ENCODE measurements at regions not wholly inside any gene's neighbourhood (a gene's known extent, or its start where the extent isn't known, plus 50 kb on each side); places are given as distances from the start of the nearest gene placed in this dataset.

DNA sequence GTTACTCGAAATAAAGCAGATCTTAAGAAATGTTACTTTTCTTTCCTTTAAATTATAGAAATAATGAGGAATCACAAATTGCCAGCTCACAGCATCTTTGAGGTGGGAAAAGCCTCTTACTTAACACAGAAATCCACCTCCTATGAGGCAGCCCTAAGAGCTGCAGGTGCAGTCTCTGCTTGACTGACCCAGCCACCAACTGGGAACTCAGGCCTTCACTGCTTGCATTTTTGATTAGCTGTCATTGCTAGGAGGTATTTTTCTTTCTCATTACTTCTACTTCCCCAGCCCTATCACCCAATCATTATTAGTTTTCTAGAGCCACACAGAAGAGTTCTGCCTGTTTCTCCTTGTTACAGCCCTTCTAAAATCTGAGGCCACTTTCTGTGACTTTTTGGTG lies 416.5 kb upstream of the KLF4 start:
- no peaks in the 10 kb centered on the region for H3K9me3 ChIP-seq (ENCODE audit: low read length)
- no peak for ATAC-seq
- H3K79me2 ChIP-seq (ENCODE audit: insufficient read depth, low read length): no peaks in the 10 kb centered on the region
- no peaks in the 10 kb centered on the region for H3K27me3 ChIP-seq (ENCODE audit: control insufficient read depth in 1 of 2, insufficient read depth in 2 of 2, low read length in 2 of 2)
- DNase-seq (ENCODE audit: low spot score): no peak
- H4K20me1 ChIP-seq (ENCODE audit: insufficient read depth, low read length): no peaks in the 10 kb centered on the region
- intact Hi-C loops (cut with micrococcal nuclease; ENCODE audit: unreplicated experiment): no loop called here
- H3K4me1 ChIP-seq (ENCODE audit: insufficient read depth, low read length): no peaks in the 10 kb centered on the region
- H3K9ac ChIP-seq (ENCODE audit: insufficient read depth, low read depth, low read length): no peak overlapping the region
- no peak overlapping the region for H3K4me2 ChIP-seq (ENCODE audit: low read depth, low read length)
- no peaks in the 10 kb centered on the region for H3K36me3 ChIP-seq (replicated peaks in 1 of 2; ENCODE audit: control insufficient read depth in 1 of 2, insufficient read depth in 2 of 2, low read length in 2 of 2)
- in situ Hi-C loops (cut with HindIII; ENCODE audit: extremely low pct_ligation_motif_present, low pct_unique_long_range_greater_than_20kb): no loop called here
- BruUV-seq (replicated peaks): no TSS peak
- CTCF ChIA-PET (ENCODE audit: low intra/inter-chr PET ratio, low total read pairs): no interaction called here
- FAIRE-seq: no peak
- H3K27ac ChIP-seq (ENCODE audit: extremely low read length, insufficient read depth, low read length): no peak overlapping the region
- H2AFZ ChIP-seq (ENCODE audit: low read length): no peak overlapping the region
- WGBS (ENCODE audit: low lambda C conversion rate): 0% methylated on average over 1 of the region's 1 CpG
- TF ChIP-seq ZNF382 (CRISPR knock-in tag; IDR thresholded peaks at IDR 0.05; ENCODE audit: borderline replicate concordance) (no peak), ZFP41 (CRISPR knock-in tag; IDR thresholded peaks at IDR 0.05; ENCODE audit: borderline replicate concordance) (no peak), ZNF703 (CRISPR knock-in tag; IDR thresholded peaks at IDR 0.05; ENCODE audit: borderline replicate concordance) (no peak), KMT2A (CRISPR knock-in tag; IDR thresholded peaks at IDR 0.05) (no peak), SRSF4 (IDR thresholded peaks at IDR 0.05; ENCODE audit: low read depth, low read length, poor library complexity, severe bottlenecking) (no peak), ZNF713 (CRISPR knock-in tag; IDR thresholded peaks at IDR 0.05) (no peak), PRPF4 (IDR thresholded peaks at IDR 0.05; ENCODE audit: low read depth, low read length, poor library complexity, severe bottlenecking) (no peak), ZNF543 (CRISPR knock-in tag; IDR thresholded peaks at IDR 0.05) (no peak), KDM3A (CRISPR knock-in tag; IDR thresholded peaks at IDR 0.05; ENCODE audit: low read depth) (no peak), DMAP1 (CRISPR knock-in tag; IDR thresholded peaks at IDR 0.05) (no peak), POLR2A (IDR thresholded peaks at IDR 0.05; ENCODE audit: insufficient read depth in 1 of 2, low read depth in 2 of 2, low read length in 2 of 2) (no peak), ATF7 (IDR thresholded peaks at IDR 0.05) (no peak), ATF7 (CRISPR knock-in tag; IDR thresholded peaks at IDR 0.05) (no peak), CHD4 (IDR thresholded peaks at IDR 0.05; ENCODE audit: borderline replicate concordance, low read length) (no peak)
- TF ChIP-seq, protein P1, sequence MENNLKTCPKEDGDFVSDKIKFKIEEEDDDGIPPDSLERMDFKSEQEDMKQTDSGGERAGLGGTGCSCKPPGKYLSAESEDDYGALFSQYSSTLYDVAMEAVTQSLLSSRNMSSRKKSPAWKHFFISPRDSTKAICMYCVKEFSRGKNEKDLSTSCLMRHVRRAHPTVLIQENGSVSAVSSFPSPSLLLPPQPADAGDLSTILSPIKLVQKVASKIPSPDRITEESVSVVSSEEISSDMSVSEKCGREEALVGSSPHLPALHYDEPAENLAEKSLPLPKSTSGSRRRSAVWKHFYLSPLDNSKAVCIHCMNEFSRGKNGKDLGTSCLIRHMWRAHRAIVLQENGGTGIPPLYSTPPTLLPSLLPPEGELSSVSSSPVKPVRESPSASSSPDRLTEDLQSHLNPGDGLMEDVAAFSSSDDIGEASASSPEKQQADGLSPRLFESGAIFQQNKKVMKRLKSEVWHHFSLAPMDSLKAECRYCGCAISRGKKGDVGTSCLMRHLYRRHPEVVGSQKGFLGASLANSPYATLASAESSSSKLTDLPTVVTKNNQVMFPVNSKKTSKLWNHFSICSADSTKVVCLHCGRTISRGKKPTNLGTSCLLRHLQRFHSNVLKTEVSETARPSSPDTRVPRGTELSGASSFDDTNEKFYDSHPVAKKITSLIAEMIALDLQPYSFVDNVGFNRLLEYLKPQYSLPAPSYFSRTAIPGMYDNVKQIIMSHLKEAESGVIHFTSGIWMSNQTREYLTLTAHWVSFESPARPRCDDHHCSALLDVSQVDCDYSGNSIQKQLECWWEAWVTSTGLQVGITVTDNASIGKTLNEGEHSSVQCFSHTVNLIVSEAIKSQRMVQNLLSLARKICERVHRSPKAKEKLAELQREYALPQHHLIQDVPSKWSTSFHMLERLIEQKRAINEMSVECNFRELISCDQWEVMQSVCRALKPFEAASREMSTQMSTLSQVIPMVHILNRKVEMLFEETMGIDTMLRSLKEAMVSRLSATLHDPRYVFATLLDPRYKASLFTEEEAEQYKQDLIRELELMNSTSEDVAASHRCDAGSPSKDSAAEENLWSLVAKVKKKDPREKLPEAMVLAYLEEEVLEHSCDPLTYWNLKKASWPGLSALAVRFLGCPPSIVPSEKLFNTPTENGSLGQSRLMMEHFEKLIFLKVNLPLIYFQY (CRISPR knock-in tag; IDR thresholded peaks at IDR 0.05; ENCODE audit: borderline replicate concordance): no peak
- TF ChIP-seq, protein P2, sequence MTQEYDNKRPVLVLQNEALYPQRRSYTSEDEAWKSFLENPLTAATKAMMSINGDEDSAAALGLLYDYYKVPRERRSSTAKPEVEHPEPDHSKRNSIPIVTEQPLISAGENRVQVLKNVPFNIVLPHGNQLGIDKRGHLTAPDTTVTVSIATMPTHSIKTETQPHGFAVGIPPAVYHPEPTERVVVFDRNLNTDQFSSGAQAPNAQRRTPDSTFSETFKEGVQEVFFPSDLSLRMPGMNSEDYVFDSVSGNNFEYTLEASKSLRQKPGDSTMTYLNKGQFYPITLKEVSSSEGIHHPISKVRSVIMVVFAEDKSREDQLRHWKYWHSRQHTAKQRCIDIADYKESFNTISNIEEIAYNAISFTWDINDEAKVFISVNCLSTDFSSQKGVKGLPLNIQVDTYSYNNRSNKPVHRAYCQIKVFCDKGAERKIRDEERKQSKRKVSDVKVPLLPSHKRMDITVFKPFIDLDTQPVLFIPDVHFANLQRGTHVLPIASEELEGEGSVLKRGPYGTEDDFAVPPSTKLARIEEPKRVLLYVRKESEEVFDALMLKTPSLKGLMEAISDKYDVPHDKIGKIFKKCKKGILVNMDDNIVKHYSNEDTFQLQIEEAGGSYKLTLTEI (CRISPR knock-in tag; conservative IDR thresholded peaks at IDR 0.05): no peak
- TF ChIP-seq, protein P3, sequence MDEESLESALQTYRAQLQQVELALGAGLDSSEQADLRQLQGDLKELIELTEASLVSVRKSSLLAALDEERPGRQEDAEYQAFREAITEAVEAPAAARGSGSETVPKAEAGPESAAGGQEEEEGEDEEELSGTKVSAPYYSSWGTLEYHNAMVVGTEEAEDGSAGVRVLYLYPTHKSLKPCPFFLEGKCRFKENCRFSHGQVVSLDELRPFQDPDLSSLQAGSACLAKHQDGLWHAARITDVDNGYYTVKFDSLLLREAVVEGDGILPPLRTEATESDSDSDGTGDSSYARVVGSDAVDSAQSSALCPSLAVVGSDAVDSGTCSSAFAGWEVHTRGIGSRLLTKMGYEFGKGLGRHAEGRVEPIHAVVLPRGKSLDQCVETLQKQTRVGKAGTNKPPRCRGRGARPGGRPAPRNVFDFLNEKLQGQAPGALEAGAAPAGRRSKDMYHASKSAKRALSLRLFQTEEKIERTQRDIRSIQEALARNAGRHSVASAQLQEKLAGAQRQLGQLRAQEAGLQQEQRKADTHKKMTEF (CRISPR knock-in tag; IDR thresholded peaks at IDR 0.05): no peak
- POLR2A ChIA-PET: no interaction called here
- H3K4me3 ChIP-seq (replicated peaks in 1 of 3; ENCODE audit: insufficient read depth in 1 of 3, low read depth in 2 of 3, low read length in 3 of 3): no peak overlapping the region

Data from HepG2 (cell line).